Dendritic cell treated with granulocyte-macrophage colony-stimulating factor and Interleukin-4, amounts not matched to agents 40 ng/mL and 50 ng/mL, for 4 days (primary cell): ENCODE measurements at regions not wholly inside any gene's neighbourhood (a gene's known extent, or its start where the extent isn't known, plus 50 kb on each side); places are given as distances from the start of the nearest gene placed in this dataset.

Source experiments
- H3K27ac Mint-ChIP-seq: one replicate; pipeline ENCODE4 v1.8.0; 2022; ENCODE audit warnings: mild to moderate bottlenecking, mixed read lengths
- H3K27me3 Mint-ChIP-seq: one replicate; pipeline ENCODE4 v1.8.0; 2022; ENCODE audit warnings: mild to moderate bottlenecking, mixed read lengths
- H3K36me3 Mint-ChIP-seq: one replicate; pipeline ENCODE4 v1.8.0; 2022; ENCODE audit warnings: low read depth, mixed read lengths
- H3K4me1 Mint-ChIP-seq: one replicate; pipeline ENCODE4 v1.8.0; 2022; ENCODE audit warnings: low read depth, mixed read lengths
- H3K4me3 Mint-ChIP-seq: one replicate; pipeline ENCODE4 v1.8.0; 2022; ENCODE audit warnings: mild to moderate bottlenecking, moderate library complexity, mixed read lengths
- H3K9me3 Mint-ChIP-seq: one replicate; pipeline ENCODE4 v1.8.0; 2022; ENCODE audit warnings: mixed read lengths
- intact Hi-C: fragments of 100-400 bp; cut with micrococcal nuclease; formaldehyde crosslinking; loops from one replicate; pipeline ENCODE4 v1.15.0; 2022

DNA sequence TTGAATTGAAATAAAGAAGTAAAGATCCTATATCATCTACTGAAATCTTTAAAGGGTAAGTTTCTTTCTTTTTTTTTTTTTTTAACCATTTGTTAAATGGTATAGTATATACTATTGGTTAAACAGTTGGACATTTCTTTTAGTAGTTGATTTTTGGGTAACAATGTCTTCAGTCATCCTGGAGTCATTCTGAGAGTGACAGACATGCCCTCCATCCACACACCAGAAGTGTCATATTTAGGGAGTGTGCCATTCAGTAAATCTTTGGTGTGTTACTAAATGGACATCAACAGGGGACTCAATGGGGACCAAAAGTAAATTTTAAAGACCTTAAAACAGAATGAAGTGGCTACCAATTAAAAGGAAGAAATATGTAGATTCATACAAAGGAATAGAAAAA is 50.8 kb upstream of the SLC39A10 start:
- Mint-ChIP-seq H3K27ac (peak overlapping the region; percentile 78), H3K27me3 (no peaks in the 10 kb centered on the region), H3K36me3 (no peaks in the 10 kb centered on the region), H3K9me3 (no peaks in the 10 kb centered on the region), H3K4me1 (peaks cover 57% of the 10 kb centered on the region), H3K4me3 (no peak overlapping the region)
- intact Hi-C loops, result no loop called here

DNA sequence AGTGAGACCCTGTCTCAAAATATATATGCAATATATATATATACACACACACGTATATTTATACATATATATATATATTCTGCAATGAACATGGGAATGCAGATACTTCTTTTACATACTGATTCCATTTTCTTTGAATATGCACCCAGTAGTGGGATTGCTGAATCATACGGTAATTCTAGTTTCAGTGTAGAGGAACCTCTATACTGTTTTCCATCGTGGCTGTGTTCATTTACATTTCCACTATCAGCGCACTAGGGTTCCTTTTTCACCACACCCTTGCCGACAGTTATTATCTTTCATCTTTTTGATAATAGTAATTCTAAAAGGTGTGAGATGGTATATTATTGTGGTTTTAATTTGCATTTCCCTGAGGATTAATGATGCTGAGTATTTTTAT is 52.3 kb upstream of the SLC39A10 start:
- H3K27ac Mint-ChIP-seq, result peak overlapping the region; percentile 57
- no peaks in the 10 kb centered on the region for H3K27me3 Mint-ChIP-seq
- H3K4me3 Mint-ChIP-seq, result no peak overlapping the region
- intact Hi-C loops, result no loop called here
- no peaks in the 10 kb centered on the region for H3K9me3 Mint-ChIP-seq
- peaks cover 53% of the 10 kb centered on the region for H3K4me1 Mint-ChIP-seq
- H3K36me3 Mint-ChIP-seq, result no peaks in the 10 kb centered on the region

DNA sequence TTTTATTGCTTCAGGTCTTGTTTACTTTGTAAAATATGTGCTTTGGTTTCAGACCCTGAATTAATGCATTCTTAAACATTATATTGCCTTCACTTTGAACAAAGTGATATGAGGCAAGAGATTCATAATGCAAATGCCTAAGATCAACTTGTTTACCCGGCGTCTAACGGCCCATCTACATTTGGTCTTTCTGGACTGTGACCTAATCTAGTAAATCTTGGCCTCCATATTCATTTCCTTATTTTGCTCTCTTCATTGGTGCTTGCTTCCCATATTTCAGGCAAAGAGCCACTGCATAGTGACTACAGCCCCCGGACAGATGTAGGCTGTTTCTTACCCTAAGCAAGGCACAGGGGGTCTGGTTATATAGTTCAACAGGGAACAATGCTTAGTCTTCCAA is 53.0 kb upstream of the SLC39A10 start:
- no peaks in the 10 kb centered on the region for H3K9me3 Mint-ChIP-seq
- no peaks in the 10 kb centered on the region for H3K27me3 Mint-ChIP-seq
- H3K36me3 Mint-ChIP-seq, result no peaks in the 10 kb centered on the region
- no peak overlapping the region for H3K4me3 Mint-ChIP-seq
- peaks cover 48% of the 10 kb centered on the region for H3K4me1 Mint-ChIP-seq
- peak overlapping the region; percentile 57 for H3K27ac Mint-ChIP-seq
- intact Hi-C loops, result no loop called here

DNA sequence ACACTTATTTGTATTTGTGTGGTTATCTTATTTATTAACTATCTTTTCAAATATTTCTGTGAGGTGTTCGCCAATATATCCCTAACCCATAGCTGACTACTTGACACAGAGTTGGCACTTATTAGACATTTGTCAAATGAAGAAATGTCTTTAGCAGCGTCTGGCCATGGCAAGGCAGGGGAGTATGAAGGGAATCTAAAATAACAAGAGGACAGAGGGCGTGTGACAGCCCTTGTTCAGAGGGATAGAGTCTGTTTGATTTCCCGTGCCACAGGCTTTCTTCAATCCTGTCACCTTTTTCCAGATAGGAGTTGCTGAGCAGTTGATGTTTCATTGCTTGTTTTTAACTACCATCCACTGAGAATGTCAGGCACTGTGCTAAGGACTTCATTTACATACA is 53.6 kb upstream of the SLC39A10 start:
- Mint-ChIP-seq H3K27ac (no peak overlapping the region), H3K4me3 (no peak overlapping the region), H3K9me3 (no peaks in the 10 kb centered on the region), H3K36me3 (no peaks in the 10 kb centered on the region), H3K4me1 (peaks cover 44% of the 10 kb centered on the region), H3K27me3 (no peaks in the 10 kb centered on the region)
- intact Hi-C loops, result no loop called here

DNA sequence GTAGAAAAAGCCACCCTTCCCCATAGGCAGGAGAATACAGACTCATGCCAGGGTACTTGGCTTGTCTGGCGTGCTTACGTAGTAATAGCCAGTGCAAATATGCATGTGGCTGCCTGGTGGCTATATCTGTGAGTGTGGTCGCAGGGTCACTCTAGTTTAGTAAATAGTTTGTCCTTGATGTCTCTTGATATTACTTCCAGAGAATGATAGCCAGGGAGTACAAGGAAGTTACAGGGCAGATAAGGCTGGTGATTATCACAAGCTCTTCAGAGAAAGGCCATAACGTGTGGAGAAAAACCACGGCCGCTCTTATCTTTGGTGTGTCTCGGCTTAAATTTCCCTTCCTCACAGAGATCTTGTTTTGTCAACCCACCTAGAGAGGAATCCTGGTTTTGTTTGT is 54.3 kb upstream of the SLC39A10 start:
- intact Hi-C loops, result no loop called here
- Mint-ChIP-seq H3K4me3 (no peak overlapping the region), H3K27me3 (no peaks in the 10 kb centered on the region), H3K9me3 (no peaks in the 10 kb centered on the region), H3K36me3 (no peaks in the 10 kb centered on the region), H3K4me1 (peaks cover 47% of the 10 kb centered on the region), H3K27ac (no peak overlapping the region)

DNA sequence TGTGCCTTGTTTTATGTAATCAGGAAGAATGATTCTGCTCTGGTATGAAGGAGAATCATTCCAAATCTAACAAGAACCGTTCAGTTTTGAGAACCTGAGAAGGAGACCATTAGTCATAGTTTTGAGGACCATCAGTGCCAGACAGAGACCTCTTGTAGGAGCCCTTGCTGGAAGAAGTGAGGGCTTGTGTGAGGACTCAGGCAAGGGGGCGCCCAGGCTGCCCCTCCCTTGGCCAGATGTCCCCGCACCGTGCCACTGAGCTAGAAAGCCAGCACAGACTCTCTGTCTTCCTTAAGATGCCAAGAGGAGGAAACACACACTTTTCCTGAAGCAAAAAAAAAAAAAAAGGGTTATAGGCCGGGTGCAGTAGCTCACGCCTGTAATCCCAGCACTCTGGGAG is 55.7 kb upstream of the SLC39A10 start:
- Mint-ChIP-seq H3K4me3 (no peak overlapping the region), H3K9me3 (no peaks in the 10 kb centered on the region), H3K27me3 (no peaks in the 10 kb centered on the region), H3K4me1 (peaks cover 54% of the 10 kb centered on the region), H3K36me3 (no peaks in the 10 kb centered on the region), H3K27ac (peak overlapping the region; percentile 78)
- intact Hi-C loops, result no loop called here

DNA sequence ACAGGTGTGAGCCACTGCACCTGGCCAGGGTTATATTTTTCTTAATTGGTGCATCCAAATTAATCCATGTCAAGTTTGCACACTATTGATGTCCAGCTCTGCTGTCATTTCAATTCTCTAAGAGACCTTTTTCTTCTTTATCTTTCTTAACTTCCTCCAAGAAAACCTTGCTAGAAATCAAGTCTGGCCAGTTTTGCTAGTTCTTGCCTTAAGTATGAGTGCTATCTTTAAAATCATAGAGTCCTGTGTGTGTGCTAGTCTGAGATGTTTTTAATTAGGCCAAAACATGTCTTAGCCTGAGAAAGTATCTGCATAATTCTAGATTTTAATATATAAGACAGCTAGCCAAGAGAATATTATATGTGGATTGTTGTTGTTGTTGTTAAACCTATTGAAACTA is 56.2 kb upstream of the SLC39A10 start:
- Mint-ChIP-seq H3K36me3 (no peaks in the 10 kb centered on the region), H3K4me1 (peaks cover 55% of the 10 kb centered on the region), H3K27ac (peak overlapping the region; percentile 78), H3K4me3 (no peak overlapping the region), H3K9me3 (no peaks in the 10 kb centered on the region), H3K27me3 (no peaks in the 10 kb centered on the region)
- intact Hi-C loops, result no loop called here

DNA sequence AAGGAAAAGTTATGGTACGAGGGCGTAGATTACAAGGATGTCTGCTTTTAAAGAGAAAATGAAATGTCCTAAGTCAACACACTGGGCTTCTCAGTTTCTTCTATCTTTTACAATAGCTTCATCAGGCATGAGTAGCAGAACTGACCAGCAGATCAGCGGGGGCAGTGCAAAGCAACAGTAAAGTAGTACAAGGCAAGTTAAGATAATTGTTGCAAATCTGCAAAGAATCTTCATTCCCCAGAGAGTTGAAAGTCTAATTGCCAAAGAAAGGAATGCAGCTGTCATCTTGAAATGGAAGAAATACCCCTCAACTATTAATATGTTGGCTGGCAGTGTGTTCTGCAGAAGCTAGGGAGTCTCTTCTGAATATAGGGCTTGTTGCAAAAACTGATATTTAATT is 60.2 kb upstream of the SLC39A10 start:
- intact Hi-C loops, result no loop called here
- Mint-ChIP-seq H3K9me3 (peaks cover 7% of the 10 kb centered on the region), H3K27ac (peak overlapping the region; percentile 83), H3K36me3 (no peaks in the 10 kb centered on the region), H3K4me1 (peaks cover 48% of the 10 kb centered on the region), H3K27me3 (no peaks in the 10 kb centered on the region), H3K4me3 (no peak overlapping the region)

DNA sequence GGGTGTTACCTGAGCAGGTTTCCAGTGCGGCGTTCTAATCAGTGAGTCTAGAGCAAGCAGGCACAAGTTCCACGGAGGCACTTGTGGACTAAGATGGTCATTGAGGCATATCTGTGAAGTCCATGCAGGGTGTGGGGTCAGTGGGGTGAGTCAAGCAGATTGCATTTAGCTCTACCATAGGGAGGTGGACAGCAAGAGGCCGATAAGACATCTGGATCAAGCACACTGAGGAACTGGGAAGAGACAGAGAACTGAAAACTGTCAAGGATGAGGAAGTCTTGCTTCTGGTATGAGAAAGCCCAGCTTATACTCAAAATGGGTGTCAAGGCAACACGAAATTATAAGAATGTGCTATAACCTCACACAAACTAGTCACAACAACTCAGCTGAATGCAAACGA is 61.2 kb upstream of the SLC39A10 start:
- H3K27ac Mint-ChIP-seq, result peak overlapping the region; percentile 83
- peaks cover 7% of the 10 kb centered on the region for H3K9me3 Mint-ChIP-seq
- peak overlapping the region; percentile 27 for H3K4me3 Mint-ChIP-seq
- no peaks in the 10 kb centered on the region for H3K36me3 Mint-ChIP-seq
- intact Hi-C loops, result no loop called here
- no peaks in the 10 kb centered on the region for H3K27me3 Mint-ChIP-seq
- H3K4me1 Mint-ChIP-seq, result peaks cover 40% of the 10 kb centered on the region

DNA sequence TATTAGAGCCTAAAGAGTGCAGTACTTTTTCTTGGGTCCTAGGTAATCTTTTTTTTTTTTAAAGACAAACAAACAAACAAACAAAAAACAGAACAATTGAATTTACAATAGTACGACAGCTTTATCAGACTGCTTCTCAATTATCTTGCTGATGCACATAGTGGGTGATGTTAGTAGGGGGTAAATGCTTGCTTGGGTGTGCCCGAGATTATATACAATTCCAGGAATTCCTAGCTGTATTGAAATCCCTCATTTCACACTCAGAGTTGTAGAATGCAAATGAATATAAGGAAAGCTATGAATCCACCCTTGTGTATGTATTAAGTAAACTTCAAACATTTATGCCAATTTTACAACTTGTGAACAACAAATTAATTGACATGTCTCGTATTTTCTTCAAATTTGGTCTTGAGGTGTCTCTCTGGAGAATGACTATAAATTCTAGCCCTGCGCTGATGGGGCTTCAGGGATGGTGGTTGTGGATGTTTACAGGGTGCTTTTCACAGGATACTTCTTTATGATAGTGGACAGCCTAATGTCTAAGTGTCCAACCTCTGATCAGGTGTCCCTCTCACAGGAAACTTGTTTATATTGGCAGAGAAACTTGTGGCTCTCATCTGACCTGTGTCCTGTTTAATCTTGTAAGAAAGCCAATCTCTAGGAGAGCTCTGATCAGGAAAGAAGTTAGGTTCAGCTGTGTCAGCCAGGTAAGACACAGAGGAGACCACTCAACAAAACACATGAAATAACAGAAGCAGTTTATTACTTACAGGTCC is 61.9 kb upstream of the SLC39A10 start:
- Mint-ChIP-seq H3K36me3 (no peaks in the 10 kb centered on the region), H3K9me3 (peaks cover 7% of the 10 kb centered on the region), H3K27ac (peak overlapping the region; percentile 83), H3K4me3 (peak overlapping the region; percentile 27), H3K4me1 (peaks cover 45% of the 10 kb centered on the region), H3K27me3 (no peaks in the 10 kb centered on the region)
- intact Hi-C loops, result no loop called here

DNA sequence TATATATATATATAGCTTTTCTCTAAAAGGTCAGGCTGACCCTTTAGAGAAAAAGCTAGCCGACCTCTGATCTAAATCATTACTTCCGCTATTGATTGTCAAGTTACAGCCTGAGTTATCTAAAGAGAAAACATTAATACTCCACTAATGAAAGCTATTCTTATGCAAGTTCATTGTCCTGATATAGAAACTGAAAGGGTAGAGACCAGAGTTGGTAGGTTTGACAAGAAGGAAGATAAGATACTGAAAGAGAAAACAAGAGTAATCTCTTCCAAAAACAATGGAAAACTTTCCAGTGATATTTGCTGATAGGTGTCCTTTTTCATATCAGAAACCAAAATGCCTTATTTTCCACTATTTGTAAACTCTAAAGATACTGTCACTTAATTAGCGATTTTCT is 62.8 kb upstream of the SLC39A10 start:
- intact Hi-C loops, result no loop called here
- Mint-ChIP-seq H3K27ac (no peak overlapping the region), H3K4me3 (no peak overlapping the region), H3K27me3 (no peaks in the 10 kb centered on the region), H3K9me3 (peaks cover 7% of the 10 kb centered on the region), H3K4me1 (peaks cover 45% of the 10 kb centered on the region), H3K36me3 (no peaks in the 10 kb centered on the region)

DNA sequence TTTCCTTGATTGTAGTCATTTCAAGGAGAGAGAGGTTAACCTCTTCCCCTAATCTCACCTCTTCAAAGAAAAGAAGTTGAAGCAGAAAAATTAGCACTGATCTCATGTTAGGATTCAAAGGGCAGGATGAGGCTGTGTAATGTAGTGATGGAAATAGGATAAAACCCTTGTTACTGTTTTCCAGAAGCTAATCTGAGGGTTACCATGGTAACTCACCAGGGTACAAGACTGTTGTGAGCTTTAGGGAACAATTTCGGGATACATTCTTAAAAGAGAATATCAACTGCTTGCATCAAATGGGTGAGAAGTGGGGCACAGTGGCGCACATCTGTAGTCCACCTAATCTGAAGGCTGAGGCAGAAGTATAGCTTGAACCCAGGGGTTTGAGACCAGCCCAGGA is 64.9 kb upstream of the SLC39A10 start:
- no peak overlapping the region for H3K4me3 Mint-ChIP-seq
- no peak overlapping the region for H3K27ac Mint-ChIP-seq
- no peaks in the 10 kb centered on the region for H3K36me3 Mint-ChIP-seq
- no peaks in the 10 kb centered on the region for H3K27me3 Mint-ChIP-seq
- peaks cover 7% of the 10 kb centered on the region for H3K9me3 Mint-ChIP-seq
- peaks cover 37% of the 10 kb centered on the region for H3K4me1 Mint-ChIP-seq
- intact Hi-C loops, result no loop called here

DNA sequence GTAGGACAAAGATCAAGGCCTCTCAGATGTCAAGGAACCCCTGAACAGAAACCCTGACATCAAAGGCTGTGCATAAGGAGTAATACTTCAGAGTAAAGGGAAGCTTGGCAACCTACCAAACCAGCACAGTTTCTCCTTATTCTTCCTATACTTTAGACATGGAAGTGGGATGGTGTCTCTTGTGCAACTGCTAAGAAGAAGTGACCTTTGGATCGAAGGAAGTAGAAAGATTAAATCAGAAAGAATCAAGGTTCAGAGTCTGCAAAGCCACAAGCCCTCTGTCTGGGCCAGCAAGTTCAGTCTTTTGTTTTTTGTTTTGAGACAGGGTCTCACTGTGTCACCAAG is 66.2 kb upstream of the SLC39A10 start:
- intact Hi-C loops, result no loop called here
- peaks cover 7% of the 10 kb centered on the region for H3K9me3 Mint-ChIP-seq
- H3K27ac Mint-ChIP-seq, result no peak overlapping the region
- H3K36me3 Mint-ChIP-seq, result no peaks in the 10 kb centered on the region
- no peak overlapping the region for H3K4me3 Mint-ChIP-seq
- peaks cover 24% of the 10 kb centered on the region for H3K4me1 Mint-ChIP-seq
- H3K27me3 Mint-ChIP-seq, result no peaks in the 10 kb centered on the region

DNA sequence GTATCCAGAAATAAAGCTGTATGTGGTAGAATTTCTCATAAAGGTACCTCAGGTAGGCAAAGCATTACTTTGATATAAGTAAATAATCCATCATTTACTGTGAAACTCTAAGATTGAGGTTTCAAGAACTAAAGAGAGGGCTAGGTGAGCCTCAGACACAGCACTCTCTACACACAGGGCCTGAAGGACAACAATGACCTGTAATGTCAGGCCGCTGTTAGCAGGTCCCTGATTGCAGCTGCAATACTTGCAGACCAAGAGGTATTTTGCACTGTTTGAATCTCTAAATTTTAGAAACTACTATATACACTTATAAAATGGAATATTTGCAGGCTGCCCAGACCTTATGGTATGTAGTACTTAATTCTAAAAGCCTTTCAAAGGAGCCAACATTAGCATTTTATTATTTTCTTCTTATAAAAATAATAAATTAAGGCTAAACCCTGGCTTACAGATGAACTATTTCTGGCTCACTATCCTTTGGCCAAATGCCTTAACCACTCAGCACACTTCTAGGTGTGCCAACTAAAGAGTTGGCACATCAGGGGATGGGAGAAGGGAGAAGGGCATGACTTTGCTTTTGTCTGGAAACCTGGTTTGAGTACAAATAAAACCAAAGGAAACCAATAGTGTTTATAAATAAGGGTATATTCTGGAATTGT is 66.7 kb upstream of the SLC39A10 start:
- no peak overlapping the region for H3K4me3 Mint-ChIP-seq
- intact Hi-C loops, result no loop called here
- H3K27ac Mint-ChIP-seq, result no peak overlapping the region
- H3K27me3 Mint-ChIP-seq, result no peaks in the 10 kb centered on the region
- peaks cover 19% of the 10 kb centered on the region for H3K4me1 Mint-ChIP-seq
- no peaks in the 10 kb centered on the region for H3K36me3 Mint-ChIP-seq
- H3K9me3 Mint-ChIP-seq, result peaks cover 3% of the 10 kb centered on the region

DNA sequence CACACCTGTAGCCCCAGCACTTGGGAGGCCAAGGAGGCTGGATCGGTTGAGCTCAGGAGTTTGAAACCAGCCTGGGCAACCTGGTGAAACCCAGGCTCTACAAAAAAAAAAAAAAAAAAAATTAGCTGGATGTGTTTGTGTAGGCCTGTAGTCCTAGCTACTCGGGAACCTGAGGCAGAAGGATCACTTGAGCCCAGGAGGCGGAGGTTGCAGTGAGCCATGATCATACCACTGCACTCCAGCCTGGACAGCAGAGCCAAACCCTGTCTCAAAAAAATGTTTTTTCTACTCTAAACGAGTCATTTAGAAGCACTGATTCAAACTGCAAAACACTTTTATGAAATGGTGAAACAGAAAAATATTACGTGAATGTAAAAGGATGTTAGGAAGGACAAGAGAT is 69.1 kb upstream of the SLC39A10 start:
- Mint-ChIP-seq H3K27ac (no peak overlapping the region), H3K4me3 (no peak overlapping the region), H3K27me3 (no peaks in the 10 kb centered on the region), H3K9me3 (no peaks in the 10 kb centered on the region), H3K4me1 (peaks cover 14% of the 10 kb centered on the region), H3K36me3 (no peaks in the 10 kb centered on the region)
- intact Hi-C loops, result no loop called here
